K562 (cell line): ENCODE measurements at regions not wholly inside any gene's neighbourhood (a gene's known extent, or its start where the extent isn't known, plus 50 kb on each side); places are given as distances from the start of the nearest gene placed in this dataset.

Experiments
- ARID2 ChIP-seq: fragments of 450-650 bp; IDR thresholded peaks from 2 replicates; pipeline ENCODE4 v1.6.1; 2017; ENCODE audit warnings: antibody characterized with exemption, mild to moderate bottlenecking
- ELF2 ChIP-seq: fragments of 250-450 bp; sonication (Bioruptor Pico); IDR thresholded peaks from 2 replicates; pipeline ENCODE4 v1.5.0; 2021; ENCODE audit warnings: mild to moderate bottlenecking
- HNRNPLL ChIP-seq: fragments of 200-400 bp; formaldehyde crosslinking; IDR thresholded peaks from 2 replicates; pipeline ENCODE4 v1.6.1; 2017; ENCODE audit warnings: low read length, low read depth, mild to moderate bottlenecking; ENCODE audit not compliant: poor library complexity, severe bottlenecking
- KLF1 ChIP-seq: fragments of 450-650 bp; IDR thresholded peaks from 2 replicates; pipeline ENCODE4 v1.6.1; 2016; ENCODE audit warnings: missing genetic modification characterization, missing compliant biosample characterization
- KLF10 ChIP-seq: fragments of 250-450 bp; sonication (Bioruptor Pico); IDR thresholded peaks from 2 replicates; pipeline ENCODE4 v1.6.1; 2021; ENCODE audit warnings: matching md5 sums
- L3MBTL2 ChIP-seq: fragments of 450-650 bp; IDR thresholded peaks from 2 replicates; pipeline ENCODE4 v1.6.1; 2016; ENCODE audit warnings: mild to moderate bottlenecking, moderate library complexity
- PTTG1 ChIP-seq: fragments of 450-650 bp; IDR thresholded peaks from 2 replicates; pipeline ENCODE4 v1.6.1; 2016; ENCODE audit warnings: low read depth, mild to moderate bottlenecking, missing genetic modification characterization, missing compliant biosample characterization
- RBM17 ChIP-seq: fragments of 200-400 bp; formaldehyde crosslinking; IDR thresholded peaks from 2 replicates; pipeline ENCODE4 v1.6.1; 2017; ENCODE audit warnings: low read depth, mild to moderate bottlenecking, low read length, borderline replicate concordance
- SMAD2 ChIP-seq: fragments of 150-350 bp; IDR thresholded peaks from 2 replicates; pipeline ENCODE4 v1.6.1; 2014; ENCODE audit warnings: low read depth, mild to moderate bottlenecking, low read length
- STAG1 ChIP-seq: sonication (generic); formaldehyde crosslinking; IDR thresholded peaks from 2 replicates; pipeline ENCODE4 v1.5.0; 2020; ENCODE audit warnings: missing genetic modification reagents, borderline replicate concordance
- TAF7 ChIP-seq: fragments of 450-650 bp; IDR thresholded peaks from 2 replicates; pipeline ENCODE4 v1.6.1; 2016; ENCODE audit warnings: missing genetic modification characterization, missing compliant biosample characterization
- TCF7L2 ChIP-seq: fragments of 150-350 bp; IDR thresholded peaks from 2 replicates; pipeline ENCODE4 v1.6.1; 2016; ENCODE audit warnings: low read depth, mild to moderate bottlenecking, low read length, moderate library complexity
- TGIF2 ChIP-seq: sonication (generic); formaldehyde crosslinking; IDR thresholded peaks from 2 replicates; pipeline ENCODE4 v1.8.1; 2022; ENCODE audit warnings: mild to moderate bottlenecking, missing genetic modification reagents, moderate library complexity
- THRAP3 ChIP-seq: fragments of 450-650 bp; IDR thresholded peaks from 2 replicates; pipeline ENCODE4 v1.6.1; 2016; ENCODE audit warnings: mild to moderate bottlenecking, inconsistent platforms, borderline replicate concordance
- XRCC4 ChIP-seq: IDR thresholded peaks from one replicate; pipeline ENCODE4 v1.6.1; 2011; ENCODE audit not compliant: insufficient read depth, insufficient read length; ENCODE audit errors: extremely low read depth
- TF ChIP-seq, protein P1 (sequence below), 2 experiments: fragments of 450-650 bp; formaldehyde crosslinking in 1 of 2; IDR thresholded peaks; 2 replicates each; pipeline versions ENCODE4 v1.4.0 to v1.6.1; 2014 to 2020; ENCODE audit warnings: mild to moderate bottlenecking in 2 of 2, borderline replicate concordance in 1 of 2, low read depth in 1 of 2
- TF ChIP-seq, protein P2 (sequence below), 2 experiments: fragments of 200-800 bp in 1 of 2; sonication (Bioruptor generic) in 1 of 2; sonication (generic) in 1 of 2; formaldehyde crosslinking in 1 of 2; IDR thresholded peaks in 1 of 2; conservative IDR thresholded peaks in 1 of 2; 2 replicates each; pipeline versions ENCODE4 v1.5.0 to v1.6.1; 2016 to 2020; ENCODE audit warnings: missing compliant biosample characterization in 1 of 2, missing genetic modification characterization in 1 of 2, missing genetic modification reagents in 1 of 2

DNA sequence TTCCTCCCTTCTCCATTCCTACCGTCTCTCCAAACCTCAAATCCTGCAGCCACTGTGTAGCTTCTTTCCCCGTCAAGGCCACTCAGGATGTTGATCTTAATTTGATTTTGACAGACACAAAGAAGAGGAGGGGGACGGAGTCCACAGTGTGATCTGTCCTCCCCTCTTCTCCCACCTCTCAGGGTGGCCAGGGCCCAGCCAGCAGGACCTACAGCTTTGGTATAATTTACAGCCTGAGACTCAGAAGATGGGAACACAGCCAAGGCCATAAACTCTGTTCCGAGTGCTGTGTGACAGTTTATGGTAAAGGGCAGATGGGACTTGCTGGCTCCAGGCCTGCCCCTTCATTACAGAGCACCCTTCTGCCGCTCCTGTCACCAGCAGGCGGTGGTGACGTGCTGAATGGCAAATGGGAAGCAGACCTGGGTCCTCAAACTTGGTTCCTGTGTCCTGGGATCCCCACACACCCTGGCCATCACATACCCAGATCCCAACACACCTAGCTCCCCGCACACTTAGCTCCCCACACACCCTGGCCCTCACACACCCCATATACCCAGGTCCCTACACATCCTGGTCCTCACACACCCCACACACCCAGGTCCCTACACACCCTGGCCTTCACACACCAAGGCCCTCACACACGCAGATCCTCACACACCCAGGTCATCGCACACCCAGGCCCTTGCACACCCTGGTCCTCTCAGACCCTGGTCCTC lies 71.6 kb downstream of the CD2 start (continued):
- TF ChIP-seq THRAP3 (peak; percentile 75; the same call in 1 of the 2 replicates), TCF7L2 (no peak), ELF2 (CRISPR knock-in tag) (no peak), TGIF2 (CRISPR knock-in tag) (no peak), SMAD2 (no peak), ARID2 (peak; percentile 3; the same call in 1 of the 2 replicates), L3MBTL2 (peak; percentile 74), KLF1 (tag) (no peak), STAG1 (no peak), RBM17 (no peak), HNRNPLL (no peak), PTTG1 (tag) (no peak), KLF10 (no peak), XRCC4 (no peak), TAF7 (tag) (0 out of 2 replicates have a peak, but pooled peaks have one; percentile 38)
- TF ChIP-seq, protein P1, sequence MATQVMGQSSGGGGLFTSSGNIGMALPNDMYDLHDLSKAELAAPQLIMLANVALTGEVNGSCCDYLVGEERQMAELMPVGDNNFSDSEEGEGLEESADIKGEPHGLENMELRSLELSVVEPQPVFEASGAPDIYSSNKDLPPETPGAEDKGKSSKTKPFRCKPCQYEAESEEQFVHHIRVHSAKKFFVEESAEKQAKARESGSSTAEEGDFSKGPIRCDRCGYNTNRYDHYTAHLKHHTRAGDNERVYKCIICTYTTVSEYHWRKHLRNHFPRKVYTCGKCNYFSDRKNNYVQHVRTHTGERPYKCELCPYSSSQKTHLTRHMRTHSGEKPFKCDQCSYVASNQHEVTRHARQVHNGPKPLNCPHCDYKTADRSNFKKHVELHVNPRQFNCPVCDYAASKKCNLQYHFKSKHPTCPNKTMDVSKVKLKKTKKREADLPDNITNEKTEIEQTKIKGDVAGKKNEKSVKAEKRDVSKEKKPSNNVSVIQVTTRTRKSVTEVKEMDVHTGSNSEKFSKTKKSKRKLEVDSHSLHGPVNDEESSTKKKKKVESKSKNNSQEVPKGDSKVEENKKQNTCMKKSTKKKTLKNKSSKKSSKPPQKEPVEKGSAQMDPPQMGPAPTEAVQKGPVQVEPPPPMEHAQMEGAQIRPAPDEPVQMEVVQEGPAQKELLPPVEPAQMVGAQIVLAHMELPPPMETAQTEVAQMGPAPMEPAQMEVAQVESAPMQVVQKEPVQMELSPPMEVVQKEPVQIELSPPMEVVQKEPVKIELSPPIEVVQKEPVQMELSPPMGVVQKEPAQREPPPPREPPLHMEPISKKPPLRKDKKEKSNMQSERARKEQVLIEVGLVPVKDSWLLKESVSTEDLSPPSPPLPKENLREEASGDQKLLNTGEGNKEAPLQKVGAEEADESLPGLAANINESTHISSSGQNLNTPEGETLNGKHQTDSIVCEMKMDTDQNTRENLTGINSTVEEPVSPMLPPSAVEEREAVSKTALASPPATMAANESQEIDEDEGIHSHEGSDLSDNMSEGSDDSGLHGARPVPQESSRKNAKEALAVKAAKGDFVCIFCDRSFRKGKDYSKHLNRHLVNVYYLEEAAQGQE (IDR thresholded peaks at IDR 0.05; ENCODE audit: borderline replicate concordance): peak; percentile 69
- TF ChIP-seq, protein P1 (CRISPR knock-in tag; IDR thresholded peaks at IDR 0.05; ENCODE audit: low read depth): peak; percentile 43; the same call in 1 of the 2 replicates
- TF ChIP-seq, protein P2, sequence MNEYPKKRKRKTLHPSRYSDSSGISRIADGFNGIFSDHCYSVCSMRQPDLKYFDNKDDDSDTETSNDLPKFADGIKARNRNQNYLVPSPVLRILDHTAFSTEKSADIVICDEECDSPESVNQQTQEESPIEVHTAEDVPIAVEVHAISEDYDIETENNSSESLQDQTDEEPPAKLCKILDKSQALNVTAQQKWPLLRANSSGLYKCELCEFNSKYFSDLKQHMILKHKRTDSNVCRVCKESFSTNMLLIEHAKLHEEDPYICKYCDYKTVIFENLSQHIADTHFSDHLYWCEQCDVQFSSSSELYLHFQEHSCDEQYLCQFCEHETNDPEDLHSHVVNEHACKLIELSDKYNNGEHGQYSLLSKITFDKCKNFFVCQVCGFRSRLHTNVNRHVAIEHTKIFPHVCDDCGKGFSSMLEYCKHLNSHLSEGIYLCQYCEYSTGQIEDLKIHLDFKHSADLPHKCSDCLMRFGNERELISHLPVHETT (CRISPR knock-in tag; conservative IDR thresholded peaks at IDR 0.05 in 1 of 2, IDR thresholded peaks at IDR 0.05 in 1 of 2): peak in 1 of 2 experiments; percentile 61; a peak in 2 of 4 replicates
